CD4-positive, CD25-positive, alpha-beta regulatory T cell (primary cell): ENCODE measurements at regions not wholly inside any gene's neighbourhood (a gene's known extent, or its start where the extent isn't known, plus 50 kb on each side); places are given as distances from the start of the nearest gene placed in this dataset.
"Not testable (repeated sequence)": the region's sequence is repeated elsewhere in the genome, so short reads cannot be mapped to it uniquely, and the experiment has no call there.

Experiments
- ATAC-seq, 2 donors: fragments of 150-1000 bp; cut with Tn5 transposase; one replicate each; pipeline ENCODE4 v1.10.0; 2021; ENCODE audit warnings: low read depth in 2 of 2, moderate number of reproducible peaks in 2 of 2, moderate library complexity in 1 of 2
- DNase-seq, 3 donors: peaks; one replicate each; pipeline versions ENCODE4 v3.0.0 to v3.0.0-alpha.2; 2012 to 2022; ENCODE audit warnings: mixed read lengths in 1 of 3
- H3K27ac ChIP-seq: one replicate; pipeline ENCODE4 v1.7.0; 2013; ENCODE audit warnings: mild to moderate bottlenecking, low read length; ENCODE audit not compliant: insufficient read depth, poor library complexity, severe bottlenecking
- H3K27me3 ChIP-seq: one replicate; pipeline ENCODE4 v1.7.0; 2013; ENCODE audit warnings: low read length; ENCODE audit not compliant: control insufficient read depth, insufficient read depth
- H3K36me3 ChIP-seq: one replicate; pipeline ENCODE4 v1.7.0; 2013; ENCODE audit warnings: mild to moderate bottlenecking, low read length, moderate library complexity; ENCODE audit not compliant: control insufficient read depth, insufficient read depth
- H3K4me1 ChIP-seq: 2 replicates; pipeline ENCODE4 v1.7.0; 2013; ENCODE audit warnings: mild to moderate bottlenecking, low read length; ENCODE audit not compliant: insufficient read depth, control insufficient read depth, poor library complexity, severe bottlenecking
- H3K4me3 ChIP-seq: one replicate; pipeline ENCODE4 v1.7.0; 2013; ENCODE audit warnings: low read depth, mild to moderate bottlenecking, low read length, moderate library complexity
- H3K9me3 ChIP-seq, 2 experiments: 1 replicate in 1 of 2; 2 replicates in 1 of 2; pipeline ENCODE4 v1.7.0; 2013; ENCODE audit warnings: low read length in 2 of 2, mild to moderate bottlenecking in 1 of 2, moderate library complexity in 1 of 2; ENCODE audit not compliant: control insufficient read depth in 2 of 2
- H3K27ac Mint-ChIP-seq, 3 donors: one replicate each; pipeline ENCODE4 v1.8.0; 2020 to 2022; ENCODE audit warnings: mild to moderate bottlenecking in 3 of 3, mixed read lengths in 3 of 3, moderate library complexity in 2 of 3
- H3K27me3 Mint-ChIP-seq: one replicate; pipeline ENCODE4 v1.8.0; 2022; ENCODE audit warnings: mild to moderate bottlenecking, mixed read lengths
- H3K36me3 Mint-ChIP-seq: one replicate; pipeline ENCODE4 v1.8.0; 2020; ENCODE audit warnings: mixed read lengths
- H3K4me1 Mint-ChIP-seq, 4 donors: one replicate each; pipeline ENCODE4 v1.8.0; 2020 to 2022; ENCODE audit warnings: mixed read lengths in 4 of 4, mild to moderate bottlenecking in 1 of 4
- H3K4me3 Mint-ChIP-seq, 4 donors: one replicate each; pipeline ENCODE4 v1.8.0; 2020 to 2022; ENCODE audit warnings: mild to moderate bottlenecking in 4 of 4, mixed read lengths in 4 of 4, moderate library complexity in 3 of 4
- H3K9me3 Mint-ChIP-seq, 7 donors: one replicate each; pipeline ENCODE4 v1.8.0; 2020 to 2022; ENCODE audit warnings: mixed read lengths in 7 of 7, mild to moderate bottlenecking in 3 of 7, moderate library complexity in 2 of 7

DNA sequence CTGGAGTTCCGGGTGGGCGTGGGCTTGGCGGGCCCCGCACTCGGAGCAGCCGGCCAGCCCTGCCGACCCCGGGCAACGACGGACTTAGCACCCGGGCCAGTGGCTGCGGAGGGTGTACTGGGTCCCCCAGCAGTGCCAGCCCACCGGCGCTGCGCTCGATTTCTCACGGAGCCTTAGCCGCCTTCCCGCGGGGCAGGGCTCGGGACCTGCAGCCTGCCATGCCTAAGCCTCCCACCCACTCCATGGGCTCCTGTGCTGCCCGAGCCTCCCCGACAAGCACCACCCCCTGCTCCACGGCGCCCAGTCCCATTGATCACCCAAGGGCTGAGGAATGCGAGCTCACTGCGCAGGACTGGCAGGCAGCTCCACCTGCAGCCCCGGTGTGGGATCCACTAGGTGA is 99.9 kb upstream of the SETBP1 start:
- not testable (repeated sequence) for H3K36me3 ChIP-seq, H3K27ac ChIP-seq, H3K36me3 Mint-ChIP-seq, H3K27me3 Mint-ChIP-seq, H3K4me1 ChIP-seq, H3K4me3 ChIP-seq, H3K4me3 Mint-ChIP-seq, H3K9me3 Mint-ChIP-seq, H3K9me3 ChIP-seq, H3K27ac Mint-ChIP-seq, H3K4me1 Mint-ChIP-seq, H3K27me3 ChIP-seq, ATAC-seq, DNase-seq

DNA sequence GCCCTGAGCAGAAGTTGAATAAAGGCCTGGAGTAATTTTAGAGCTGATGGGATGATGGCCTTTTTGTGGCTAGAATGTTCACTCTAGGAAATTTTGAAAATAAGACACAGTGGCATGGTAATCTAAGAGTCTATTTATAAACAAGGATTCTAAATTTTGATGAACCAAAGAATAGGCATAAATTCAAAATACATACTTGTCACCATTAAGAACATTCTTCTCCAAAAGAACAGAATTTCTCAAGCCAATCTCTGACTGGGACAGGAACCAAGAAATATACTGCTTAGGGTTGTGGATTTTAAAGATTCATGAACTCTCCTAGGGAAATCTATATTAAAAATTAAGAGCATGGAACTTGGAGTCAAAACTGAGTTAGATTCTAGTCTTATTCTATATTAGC is 98.2 kb upstream of the SETBP1 start:
- no peaks in the 10 kb centered on the region for H3K27me3 Mint-ChIP-seq
- no peaks in the 10 kb centered on the region for H3K4me1 Mint-ChIP-seq
- no peaks in the 10 kb centered on the region for H3K9me3 Mint-ChIP-seq
- Histone ChIP-seq H3K4me1 (no peaks in the 10 kb centered on the region), H3K27me3 (no peaks in the 10 kb centered on the region), H3K9me3 (no peaks in the 10 kb centered on the region), H3K4me3 (no peak overlapping the region), H3K36me3 (no peaks in the 10 kb centered on the region), H3K27ac (no peak overlapping the region)
- no peaks in the 10 kb centered on the region for H3K36me3 Mint-ChIP-seq
- no peak for ATAC-seq
- H3K27ac Mint-ChIP-seq = no peak overlapping the region
- no peak for DNase-seq
- H3K4me3 Mint-ChIP-seq = no peak overlapping the region

DNA sequence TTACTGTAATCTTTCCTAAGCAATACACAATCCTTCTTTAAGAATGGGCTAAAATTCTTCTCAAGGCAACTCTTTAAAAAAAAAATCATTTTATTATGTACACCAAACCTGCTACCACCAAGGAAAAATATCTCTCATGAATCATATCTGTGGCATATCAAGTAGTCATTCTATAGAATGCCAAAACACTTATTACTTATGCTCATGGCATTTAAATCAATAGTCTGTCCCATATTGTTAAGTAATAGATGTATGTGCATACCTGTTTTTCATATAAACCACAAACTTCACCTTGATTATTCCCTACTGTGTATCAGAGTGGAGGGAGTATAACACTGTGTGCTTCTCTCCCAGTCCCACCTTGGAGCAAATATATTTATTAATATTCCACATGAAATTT is 95.8 kb upstream of the SETBP1 start:
- H3K9me3 Mint-ChIP-seq = no peaks in the 10 kb centered on the region
- H3K27me3 Mint-ChIP-seq = no peaks in the 10 kb centered on the region
- no peaks in the 10 kb centered on the region for H3K4me1 Mint-ChIP-seq
- Histone ChIP-seq H3K27ac (no peak overlapping the region), H3K9me3 (no peaks in the 10 kb centered on the region), H3K36me3 (no peaks in the 10 kb centered on the region), H3K27me3 (no peaks in the 10 kb centered on the region), H3K4me1 (no peaks in the 10 kb centered on the region), H3K4me3 (no peak overlapping the region)
- no peaks in the 10 kb centered on the region for H3K36me3 Mint-ChIP-seq
- no peak overlapping the region for H3K4me3 Mint-ChIP-seq
- no peak overlapping the region for H3K27ac Mint-ChIP-seq
- ATAC-seq (no peak), DNase-seq (no peak)

- no peak for DNase-seq
- ATAC-seq = no peak
- no peaks in the 10 kb centered on the region for H3K4me1 ChIP-seq
- no peaks in the 10 kb centered on the region for H3K9me3 ChIP-seq
- H3K27ac Mint-ChIP-seq = no peak overlapping the region
- no peaks in the 10 kb centered on the region for H3K4me1 Mint-ChIP-seq
- H3K27me3 ChIP-seq = no peaks in the 10 kb centered on the region
- no peaks in the 10 kb centered on the region for H3K9me3 Mint-ChIP-seq
- no peaks in the 10 kb centered on the region for H3K27me3 Mint-ChIP-seq
- H3K36me3 ChIP-seq = no peaks in the 10 kb centered on the region
- H3K4me3 ChIP-seq = no peak overlapping the region
- H3K36me3 Mint-ChIP-seq = no peaks in the 10 kb centered on the region
- H3K4me3 Mint-ChIP-seq = no peak overlapping the region
- H3K27ac ChIP-seq = no peak overlapping the region
Observed at GRCh38 chr18:44586782-44587524, 93.7 kb upstream of the SETBP1 start.

GRCh38 chr18:44588508-44588907 is 92.2 kb upstream of the SETBP1 start:
- H3K4me1 ChIP-seq = no peaks in the 10 kb centered on the region
- ATAC-seq (no peak), DNase-seq (no peak)
- no peaks in the 10 kb centered on the region for H3K36me3 ChIP-seq
- no peaks in the 10 kb centered on the region for H3K4me1 Mint-ChIP-seq
- no peaks in the 10 kb centered on the region for H3K9me3 ChIP-seq
- H3K27me3 ChIP-seq = no peaks in the 10 kb centered on the region
- no peaks in the 10 kb centered on the region for H3K36me3 Mint-ChIP-seq
- no peak overlapping the region for H3K27ac Mint-ChIP-seq
- no peak overlapping the region for H3K4me3 Mint-ChIP-seq
- no peaks in the 10 kb centered on the region for H3K27me3 Mint-ChIP-seq
- no peak overlapping the region for H3K4me3 ChIP-seq
- H3K9me3 Mint-ChIP-seq = no peaks in the 10 kb centered on the region
- H3K27ac ChIP-seq = no peak overlapping the region

GRCh38 chr18:44589693-44590355 is 90.9 kb upstream of the SETBP1 start:
- no peaks in the 10 kb centered on the region for H3K9me3 Mint-ChIP-seq

DNA sequence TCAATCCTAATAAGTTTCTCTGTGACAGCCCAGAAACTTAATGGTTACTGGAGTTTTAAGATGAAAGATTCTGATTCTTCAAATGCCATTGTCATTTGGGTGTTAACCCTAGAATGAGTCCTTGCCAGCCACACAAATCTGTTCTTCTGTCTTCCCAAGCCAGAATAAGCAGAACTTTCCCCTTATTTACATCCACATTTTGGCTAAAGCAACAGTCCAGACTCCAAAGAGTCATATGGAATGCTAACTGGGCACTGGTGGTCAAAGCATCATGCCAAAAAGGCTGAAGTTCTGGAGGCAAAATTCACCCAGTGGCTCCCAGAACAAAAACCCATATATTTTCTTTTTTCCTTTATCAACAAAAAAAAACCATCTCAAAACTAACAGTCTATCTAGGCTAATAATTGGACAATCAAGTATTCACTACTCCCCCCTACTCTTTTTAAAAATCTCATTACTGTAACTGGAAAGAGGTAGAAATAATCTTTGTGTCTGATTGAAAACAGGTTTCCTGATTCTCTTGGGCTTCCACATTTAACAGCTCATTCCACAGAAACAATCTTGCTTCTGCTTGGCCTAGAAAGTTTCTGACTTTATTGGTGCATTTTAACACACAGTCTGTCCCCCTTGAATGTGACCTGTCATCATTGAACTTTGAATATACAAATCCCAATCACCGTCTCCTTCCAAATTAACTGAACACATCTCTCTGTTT is 89.6 kb upstream of the SETBP1 start:
- H3K9me3 Mint-ChIP-seq = no peaks in the 10 kb centered on the region
- Histone ChIP-seq H3K36me3 (no peaks in the 10 kb centered on the region), H3K4me3 (no peak overlapping the region), H3K27ac (no peak overlapping the region), H3K9me3 (no peaks in the 10 kb centered on the region), H3K4me1 (no peaks in the 10 kb centered on the region), H3K27me3 (no peaks in the 10 kb centered on the region)
- ATAC-seq (no peak), DNase-seq (no peak)
- H3K4me1 Mint-ChIP-seq = no peaks in the 10 kb centered on the region
- no peaks in the 10 kb centered on the region for H3K27me3 Mint-ChIP-seq
- no peak overlapping the region for H3K27ac Mint-ChIP-seq
- H3K36me3 Mint-ChIP-seq = no peaks in the 10 kb centered on the region
- no peak overlapping the region for H3K4me3 Mint-ChIP-seq

More at GRCh38 chr18:44589693-44590355, 90.9 kb upstream of the SETBP1 start:
- H3K4me1 ChIP-seq = no peaks in the 10 kb centered on the region
- Mint-ChIP-seq H3K36me3 (no peaks in the 10 kb centered on the region), H3K27me3 (no peaks in the 10 kb centered on the region), H3K4me3 (no peak overlapping the region), H3K27ac (no peak overlapping the region), H3K4me1 (no peaks in the 10 kb centered on the region)
- H3K9me3 ChIP-seq = no peaks in the 10 kb centered on the region
- ATAC-seq (no peak), DNase-seq (no peak)
- H3K27ac ChIP-seq = no peak overlapping the region
- no peaks in the 10 kb centered on the region for H3K36me3 ChIP-seq
- H3K27me3 ChIP-seq = no peaks in the 10 kb centered on the region
- no peak overlapping the region for H3K4me3 ChIP-seq
